ENCODE measurements at regions not wholly inside any gene's neighbourhood (a gene's known extent, or its start where the extent isn't known, plus 50 kb on each side); places are given as distances from the start of the nearest gene placed in this dataset.
A peak's percentile ranks its signal among the peaks of the same experiment; 100 is the strongest.

- no peak overlapping the region for H3K4me3 ChIP-seq (ENCODE audit: control insufficient read depth, low read depth, low read length)
- TF ChIP-seq, protein P1, sequence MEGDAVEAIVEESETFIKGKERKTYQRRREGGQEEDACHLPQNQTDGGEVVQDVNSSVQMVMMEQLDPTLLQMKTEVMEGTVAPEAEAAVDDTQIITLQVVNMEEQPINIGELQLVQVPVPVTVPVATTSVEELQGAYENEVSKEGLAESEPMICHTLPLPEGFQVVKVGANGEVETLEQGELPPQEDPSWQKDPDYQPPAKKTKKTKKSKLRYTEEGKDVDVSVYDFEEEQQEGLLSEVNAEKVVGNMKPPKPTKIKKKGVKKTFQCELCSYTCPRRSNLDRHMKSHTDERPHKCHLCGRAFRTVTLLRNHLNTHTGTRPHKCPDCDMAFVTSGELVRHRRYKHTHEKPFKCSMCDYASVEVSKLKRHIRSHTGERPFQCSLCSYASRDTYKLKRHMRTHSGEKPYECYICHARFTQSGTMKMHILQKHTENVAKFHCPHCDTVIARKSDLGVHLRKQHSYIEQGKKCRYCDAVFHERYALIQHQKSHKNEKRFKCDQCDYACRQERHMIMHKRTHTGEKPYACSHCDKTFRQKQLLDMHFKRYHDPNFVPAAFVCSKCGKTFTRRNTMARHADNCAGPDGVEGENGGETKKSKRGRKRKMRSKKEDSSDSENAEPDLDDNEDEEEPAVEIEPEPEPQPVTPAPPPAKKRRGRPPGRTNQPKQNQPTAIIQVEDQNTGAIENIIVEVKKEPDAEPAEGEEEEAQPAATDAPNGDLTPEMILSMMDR (IDR thresholded peaks at IDR 0.05; ENCODE audit: control insufficient read depth, insufficient read depth, low read depth, low read length, missing control alignments) = no peak
- peak; percentile 45 for DNase-seq (ENCODE audit: low read depth)
These were observed 447.5 kb downstream of the TNS1 start for GRCh38 chr2:217555081-217555876.

DNA sequence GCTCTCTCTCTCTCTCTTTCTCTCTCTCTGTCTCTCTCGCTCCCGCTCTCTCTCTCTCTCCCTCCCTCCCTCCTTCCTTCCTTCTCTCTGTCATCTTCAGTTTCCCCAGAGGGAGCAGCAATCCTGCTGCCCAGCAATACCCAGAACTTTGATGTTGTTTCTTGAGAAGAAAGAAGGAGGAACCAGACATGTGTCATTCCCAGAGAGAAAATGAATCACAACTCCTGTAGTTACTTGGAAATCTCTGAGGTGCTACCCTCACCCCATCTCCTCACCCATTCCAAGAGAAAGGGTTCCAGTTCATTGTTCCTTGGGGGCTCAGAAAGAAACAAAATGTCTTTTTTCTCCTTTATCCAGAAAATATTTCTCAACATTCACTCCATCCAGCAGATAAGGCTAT lies 449.1 kb downstream of the TNS1 start:
- H3K4me3 ChIP-seq (ENCODE audit: control insufficient read depth, low read depth, low read length) = no peak overlapping the region
- DNase-seq (ENCODE audit: low read depth) = no peak
- TF ChIP-seq, protein P1 (IDR thresholded peaks at IDR 0.05; ENCODE audit: control insufficient read depth, insufficient read depth, low read depth, low read length, missing control alignments) = peak; percentile 7

GRCh38 chr2:217553202-217553601 lies 449.6 kb downstream of the TNS1 start:
- H3K4me3 ChIP-seq (ENCODE audit: control insufficient read depth, low read depth, low read length) = no peak overlapping the region
- no peak for DNase-seq (ENCODE audit: low read depth)
- TF ChIP-seq, protein P1 (IDR thresholded peaks at IDR 0.05; ENCODE audit: control insufficient read depth, insufficient read depth, low read depth, low read length, missing control alignments) = no peak

GRCh38 chr2:217552081-217552480 lies 450.7 kb downstream of the TNS1 start:
- TF ChIP-seq, protein P1 (IDR thresholded peaks at IDR 0.05; ENCODE audit: control insufficient read depth, insufficient read depth, low read depth, low read length, missing control alignments) = no peak
- no peak overlapping the region for H3K4me3 ChIP-seq (ENCODE audit: control insufficient read depth, low read depth, low read length)
- no peak for DNase-seq (ENCODE audit: low read depth)

GRCh38 chr2:217551252-217551899 lies 451.4 kb downstream of the TNS1 start:
- no peak overlapping the region for H3K4me3 ChIP-seq (ENCODE audit: control insufficient read depth, low read depth, low read length)
- TF ChIP-seq, protein P1 (IDR thresholded peaks at IDR 0.05; ENCODE audit: control insufficient read depth, insufficient read depth, low read depth, low read length, missing control alignments) = no peak
- no peak for DNase-seq (ENCODE audit: low read depth)

GRCh38 chr2:217539126-217539525 lies 463.7 kb downstream of the TNS1 start:
- DNase-seq (ENCODE audit: low read depth) = no peak
- TF ChIP-seq, protein P1 (IDR thresholded peaks at IDR 0.05; ENCODE audit: control insufficient read depth, insufficient read depth, low read depth, low read length, missing control alignments) = no peak
- no peak overlapping the region for H3K4me3 ChIP-seq (ENCODE audit: control insufficient read depth, low read depth, low read length)
